Skeletal muscle satellite cell (primary cell): ENCODE measurements at regions not wholly inside any gene's neighbourhood (a gene's known extent, or its start where the extent isn't known, plus 50 kb on each side); places are given as distances from the start of the nearest gene placed in this dataset.

ENCODE experiments used
- H3K27me3 ChIP-seq: 2 replicates; pipeline ENCODE4 v1.7.0; 2013; ENCODE audit warnings: low read length; ENCODE audit not compliant: control insufficient read depth, insufficient read depth
- H3K36me3 ChIP-seq: 2 replicates; pipeline ENCODE4 v1.7.0; 2013; ENCODE audit warnings: mild to moderate bottlenecking, control low read depth, low read length; ENCODE audit not compliant: insufficient read depth
- H3K4me1 ChIP-seq: 2 replicates; pipeline ENCODE4 v1.7.0; 2013; ENCODE audit warnings: low read length; ENCODE audit not compliant: control insufficient read depth, insufficient read depth
- H3K4me2 ChIP-seq: 2 replicates; pipeline ENCODE4 v1.7.0; 2013; ENCODE audit warnings: mild to moderate bottlenecking, low read length
- H3K4me3 ChIP-seq: 2 replicates; pipeline ENCODE4 v1.7.0; 2013; ENCODE audit warnings: low read length
- H3K9ac ChIP-seq: 2 replicates; pipeline ENCODE4 v1.7.0; 2013; ENCODE audit warnings: mild to moderate bottlenecking, low read depth, low read length, moderate library complexity
- H3K9me3 ChIP-seq: replicated peaks from 2 replicates; pipeline ENCODE4 v1.7.0; 2013; ENCODE audit warnings: mild to moderate bottlenecking, control low read depth, low read length

DNA sequence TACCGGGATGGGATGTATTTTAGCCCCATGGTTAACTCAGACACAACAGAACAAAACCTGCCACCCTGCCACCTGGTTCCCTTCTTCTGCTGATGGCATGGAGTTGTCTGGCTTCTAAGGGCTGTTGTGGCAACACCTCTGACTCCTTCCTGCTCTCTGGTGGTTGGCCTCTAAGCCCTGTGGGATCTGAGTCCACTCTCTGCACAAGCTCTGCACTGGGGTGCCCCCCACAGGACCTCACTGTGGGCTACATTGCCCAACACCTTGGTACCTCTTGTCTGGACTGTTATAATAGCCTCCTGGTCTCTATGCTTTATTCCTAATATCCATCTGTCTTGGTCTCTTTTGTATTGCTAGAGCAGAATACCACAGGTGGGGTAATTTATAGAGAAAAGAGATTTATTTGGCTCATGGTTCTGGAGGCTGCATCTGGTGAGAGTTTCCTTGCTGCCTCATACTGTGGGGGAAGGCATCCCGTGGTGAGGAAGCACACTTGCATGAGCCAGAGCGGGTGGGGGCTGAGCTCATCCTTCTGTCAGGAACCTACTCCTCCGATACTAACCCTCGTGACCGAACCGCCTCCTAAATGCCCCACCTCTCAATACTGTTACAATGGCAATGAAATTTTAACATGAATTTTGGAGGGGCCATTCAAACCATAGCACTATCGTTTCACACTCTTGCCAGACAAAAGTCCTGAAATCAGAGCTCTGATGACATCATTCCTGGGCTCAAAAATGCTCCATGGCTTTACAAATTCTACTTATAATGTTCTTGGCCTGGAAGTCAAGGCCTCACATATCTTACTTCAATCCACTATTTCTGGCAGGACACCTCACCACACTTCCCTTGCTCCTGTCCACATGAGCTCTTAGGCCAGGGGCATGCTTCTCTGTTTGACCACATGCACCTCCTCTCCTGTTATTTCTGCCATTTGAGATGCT is 127.2 kb downstream of the PAX1 start:
- H3K27me3 ChIP-seq, result no peaks in the 10 kb centered on the region
- H3K4me2 ChIP-seq, result no peak overlapping the region
- H3K9me3 ChIP-seq, result no peaks in the 10 kb centered on the region
- H3K9ac ChIP-seq, result no peak overlapping the region
- H3K4me3 ChIP-seq, result no peak overlapping the region
- H3K4me1 ChIP-seq, result no peaks in the 10 kb centered on the region
- H3K36me3 ChIP-seq, result no peaks in the 10 kb centered on the region

DNA sequence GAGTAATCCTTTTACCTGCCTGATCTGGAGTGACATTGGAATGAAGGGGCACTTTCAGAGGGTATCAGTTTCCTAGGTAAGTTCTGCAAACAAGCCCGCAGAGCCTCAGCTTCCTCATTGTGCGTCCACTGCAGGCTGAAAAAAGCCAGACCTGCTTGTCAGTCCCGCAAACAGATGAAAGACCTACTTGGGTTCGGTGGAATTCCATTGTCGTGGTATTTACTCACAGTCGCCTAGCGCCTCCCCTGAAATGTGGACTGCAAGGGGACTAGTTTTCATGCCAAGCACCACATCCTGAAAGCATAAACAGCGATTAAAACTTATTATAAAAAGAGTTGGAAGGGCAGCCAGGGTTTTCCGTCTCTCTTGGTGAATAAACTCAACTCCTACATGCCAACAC is 121.5 kb downstream of the PAX1 start:
- no peaks in the 10 kb centered on the region for H3K27me3 ChIP-seq
- H3K4me3 ChIP-seq, result no peak overlapping the region
- no peaks in the 10 kb centered on the region for H3K36me3 ChIP-seq
- no peaks in the 10 kb centered on the region for H3K4me1 ChIP-seq
- H3K9me3 ChIP-seq, result no peaks in the 10 kb centered on the region
- H3K9ac ChIP-seq, result no peak overlapping the region
- H3K4me2 ChIP-seq, result no peak overlapping the region

DNA sequence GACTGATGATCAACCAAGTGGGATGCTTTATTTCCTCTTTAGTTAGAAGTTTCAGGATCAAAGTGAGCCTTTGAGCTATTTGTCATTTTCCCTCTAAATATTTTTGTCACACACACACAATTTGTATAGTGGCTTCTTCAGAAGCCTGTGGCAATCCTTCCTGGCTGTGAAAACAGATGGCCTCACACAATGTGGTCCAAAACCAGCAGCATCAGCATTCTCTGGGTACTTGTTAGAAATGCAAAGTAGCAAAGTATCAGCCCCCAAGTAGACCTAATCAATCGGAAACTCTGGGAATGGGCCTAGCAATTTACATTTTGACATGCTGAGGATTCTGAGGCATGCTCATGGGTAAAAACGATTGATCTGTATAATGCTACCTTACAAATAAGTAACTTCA is 115.9 kb downstream of the PAX1 start:
- no peaks in the 10 kb centered on the region for H3K4me1 ChIP-seq
- H3K9me3 ChIP-seq, result no peaks in the 10 kb centered on the region
- H3K4me2 ChIP-seq, result no peak overlapping the region
- H3K9ac ChIP-seq, result no peak overlapping the region
- no peaks in the 10 kb centered on the region for H3K36me3 ChIP-seq
- no peaks in the 10 kb centered on the region for H3K27me3 ChIP-seq
- H3K4me3 ChIP-seq, result no peak overlapping the region

DNA sequence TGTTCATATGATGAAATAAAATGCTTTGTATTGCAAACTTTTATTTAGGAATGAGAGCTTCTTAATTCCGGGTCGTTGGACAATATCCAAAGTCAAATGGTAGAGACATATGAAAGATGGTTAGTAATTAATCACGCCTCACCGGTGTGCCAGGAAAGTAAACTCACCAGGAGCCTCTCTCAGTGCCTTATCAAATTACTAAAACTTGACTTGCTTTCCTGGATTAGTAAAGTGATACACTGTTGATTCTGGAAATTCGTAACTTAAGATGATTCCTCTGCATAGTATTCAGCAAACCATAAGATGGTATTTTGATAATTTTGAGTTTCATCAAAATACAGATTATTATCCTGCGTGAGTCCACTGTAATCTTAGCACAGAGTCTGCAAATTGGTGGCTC is 115.2 kb downstream of the PAX1 start:
- Histone ChIP-seq H3K4me1 (no peaks in the 10 kb centered on the region), H3K4me3 (no peak overlapping the region)

DNA sequence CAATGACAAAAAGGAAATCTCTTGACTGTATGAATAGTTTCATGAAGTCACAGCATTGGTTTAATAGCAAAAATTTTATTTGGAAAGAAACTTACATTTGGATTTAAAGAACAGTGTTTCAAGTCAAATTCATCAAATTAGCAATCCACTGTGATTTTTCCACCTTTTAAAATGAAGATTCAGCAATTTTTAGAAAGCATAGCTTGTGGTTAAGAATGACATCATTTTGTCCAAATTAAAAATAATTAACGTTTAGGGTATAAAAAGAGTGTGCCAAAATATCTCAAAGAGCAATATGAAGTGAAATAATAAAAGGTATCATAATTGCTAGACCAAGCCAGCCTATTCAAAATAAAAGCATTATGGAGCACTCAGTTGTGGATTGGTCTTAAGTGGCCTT is 114.6 kb downstream of the PAX1 start:
- Histone ChIP-seq H3K4me2 (no peak overlapping the region), H3K9ac (no peak overlapping the region), H3K27me3 (no peaks in the 10 kb centered on the region), H3K4me1 (no peaks in the 10 kb centered on the region), H3K9me3 (no peaks in the 10 kb centered on the region), H3K4me3 (no peak overlapping the region), H3K36me3 (no peaks in the 10 kb centered on the region)

More for the DNA sequence above, 115.2 kb downstream of the PAX1 start:
- no peaks in the 10 kb centered on the region for H3K36me3 ChIP-seq
- H3K9ac ChIP-seq, result no peak overlapping the region
- no peaks in the 10 kb centered on the region for H3K9me3 ChIP-seq
- H3K27me3 ChIP-seq, result no peaks in the 10 kb centered on the region
- no peak overlapping the region for H3K4me2 ChIP-seq

DNA sequence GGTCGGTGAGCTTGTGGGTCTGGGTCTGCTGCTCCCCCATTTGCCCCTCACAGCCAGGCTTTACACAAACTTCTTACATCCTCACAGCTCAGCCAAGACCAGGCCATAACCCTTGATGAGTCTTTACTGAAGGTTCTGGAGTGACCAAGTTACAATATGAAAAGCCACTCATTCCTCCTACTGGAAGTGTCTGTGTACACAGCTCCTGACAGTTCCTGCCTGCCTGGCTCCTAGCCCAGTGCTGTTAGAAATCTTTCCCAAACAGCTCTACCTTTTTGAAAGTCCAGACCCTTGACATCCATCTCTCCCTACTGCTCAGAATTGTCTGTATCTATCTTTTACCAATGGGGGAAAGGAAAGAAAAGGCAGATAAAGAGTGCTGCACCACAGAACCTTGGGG is 106.9 kb downstream of the PAX1 start:
- Histone ChIP-seq H3K4me1 (no peaks in the 10 kb centered on the region), H3K36me3 (no peaks in the 10 kb centered on the region), H3K4me3 (no peak overlapping the region), H3K4me2 (no peak overlapping the region), H3K27me3 (no peaks in the 10 kb centered on the region), H3K9ac (no peak overlapping the region), H3K9me3 (no peaks in the 10 kb centered on the region)

DNA sequence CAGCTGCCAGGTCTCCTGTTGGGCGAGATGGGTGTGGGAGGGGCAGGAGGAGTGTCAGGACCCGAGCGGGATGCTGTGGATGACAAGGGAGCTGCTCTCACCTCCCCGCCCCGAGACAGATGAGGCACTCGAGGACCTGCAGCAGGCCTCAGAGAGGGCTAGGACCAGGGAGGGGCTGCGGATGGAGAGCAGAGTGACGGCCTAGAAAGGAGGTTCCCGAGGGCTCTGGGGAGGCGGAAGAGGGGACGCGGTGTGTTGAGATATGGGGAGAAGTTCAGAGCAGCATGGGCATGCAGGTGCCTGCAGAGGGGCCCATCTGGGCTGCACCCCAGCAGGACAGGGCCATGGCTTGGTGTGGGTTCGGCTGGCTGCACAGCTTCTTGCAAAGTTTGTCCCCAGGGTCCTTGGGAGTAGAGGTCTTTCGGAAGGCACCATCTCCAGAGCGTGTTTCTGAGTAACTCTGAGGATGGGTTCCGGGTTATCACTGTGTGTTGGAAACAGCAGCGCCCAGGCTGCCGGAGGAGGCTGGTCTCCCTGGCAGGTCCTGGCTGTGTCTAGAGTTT is 104.6 kb downstream of the PAX1 start:
- no peaks in the 10 kb centered on the region for H3K9me3 ChIP-seq

DNA sequence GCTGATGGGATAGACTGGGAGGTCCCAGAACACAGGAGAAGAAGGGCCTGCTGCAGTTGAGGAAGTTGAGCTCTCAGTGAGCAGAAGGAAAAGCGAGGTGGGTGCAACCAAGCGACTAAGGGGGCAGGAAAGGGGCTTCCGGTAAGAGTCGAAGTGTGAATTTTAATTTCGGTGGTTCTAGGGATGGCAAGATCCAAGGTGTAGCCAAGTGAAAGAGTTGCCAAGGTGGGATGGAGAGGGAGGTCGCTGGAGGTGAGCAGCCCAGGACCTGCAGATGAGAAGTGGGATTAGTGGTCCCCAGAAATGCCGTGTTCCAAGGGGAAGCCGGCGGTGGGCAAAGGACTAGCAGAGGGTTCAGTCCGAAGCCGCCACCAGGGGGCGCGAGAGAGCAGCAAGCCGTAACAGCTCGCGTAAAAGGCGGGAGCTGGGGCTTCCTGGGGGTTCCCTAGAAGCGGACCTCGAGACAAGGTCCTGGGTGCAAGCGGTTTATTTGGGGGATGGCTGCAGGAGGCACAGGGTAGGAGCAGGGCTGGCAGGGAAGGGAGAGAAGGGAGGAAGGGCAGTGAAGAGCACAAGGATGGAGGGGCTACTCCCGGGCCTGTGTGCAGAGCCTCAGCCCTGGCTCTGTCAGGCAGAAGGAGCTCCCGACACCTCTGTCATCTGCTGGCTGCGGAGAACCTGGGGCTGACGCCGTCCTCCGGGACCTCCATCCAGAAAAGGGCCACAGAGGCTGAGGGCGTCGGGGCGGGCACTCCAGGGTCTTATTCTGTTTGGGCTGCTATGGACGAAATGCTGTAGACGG is 103.6 kb downstream of the PAX1 start:
- H3K9ac ChIP-seq, result no peak overlapping the region
- H3K9me3 ChIP-seq, result no peaks in the 10 kb centered on the region
- no peaks in the 10 kb centered on the region for H3K36me3 ChIP-seq
- no peak overlapping the region for H3K4me3 ChIP-seq
- H3K4me2 ChIP-seq, result no peak overlapping the region
- H3K27me3 ChIP-seq, result no peaks in the 10 kb centered on the region
- H3K4me1 ChIP-seq, result no peaks in the 10 kb centered on the region

More for the DNA sequence above, 104.6 kb downstream of the PAX1 start:
- Histone ChIP-seq H3K9ac (no peak overlapping the region), H3K4me2 (no peak overlapping the region), H3K4me1 (no peaks in the 10 kb centered on the region), H3K36me3 (no peaks in the 10 kb centered on the region), H3K4me3 (no peak overlapping the region), H3K27me3 (no peaks in the 10 kb centered on the region)

DNA sequence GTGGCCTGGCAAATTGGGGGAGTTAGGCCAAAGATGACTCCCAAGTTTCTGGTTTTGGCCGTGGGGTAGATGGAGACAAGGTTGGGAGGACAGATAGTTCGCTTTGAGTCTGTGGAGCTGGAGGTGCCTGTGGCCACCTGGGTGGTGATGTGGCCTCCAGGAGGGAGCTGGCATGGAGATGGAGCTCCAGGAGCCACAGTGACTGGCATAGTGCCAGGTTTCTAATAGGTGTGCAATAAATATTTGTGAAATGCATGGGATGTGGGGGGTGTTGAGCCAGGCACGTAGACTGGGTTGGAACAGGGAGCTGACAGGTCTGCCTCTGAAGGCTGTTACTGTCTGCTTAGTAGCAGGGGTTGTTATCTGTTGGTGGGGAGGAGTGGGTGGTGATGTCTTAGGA is 102.7 kb downstream of the PAX1 start:
- Histone ChIP-seq H3K4me2 (no peak overlapping the region), H3K9ac (no peak overlapping the region), H3K4me3 (no peak overlapping the region), H3K4me1 (no peaks in the 10 kb centered on the region), H3K27me3 (no peaks in the 10 kb centered on the region), H3K36me3 (no peaks in the 10 kb centered on the region), H3K9me3 (no peaks in the 10 kb centered on the region)

DNA sequence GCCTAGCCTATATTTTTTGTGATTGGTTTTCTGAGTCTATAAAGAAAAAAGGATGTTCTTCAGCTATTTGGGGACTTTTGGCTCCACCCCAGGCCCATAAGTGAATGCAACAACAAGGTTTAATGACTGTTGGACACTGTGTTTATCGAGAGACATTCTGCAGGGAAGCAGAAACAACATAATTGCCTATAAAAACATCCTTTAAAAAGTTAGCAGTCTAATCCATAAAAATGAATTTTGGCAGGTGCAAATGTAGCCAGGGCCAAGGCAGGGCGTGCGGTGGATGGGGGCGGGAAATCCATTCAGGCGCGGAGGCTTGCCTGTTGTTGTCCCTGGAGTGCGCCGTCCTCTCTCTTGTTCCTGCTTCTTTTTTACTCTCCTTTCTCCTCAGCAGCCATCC is 99.3 kb downstream of the PAX1 start:
- no peaks in the 10 kb centered on the region for H3K36me3 ChIP-seq
- no peaks in the 10 kb centered on the region for H3K9me3 ChIP-seq
- H3K4me3 ChIP-seq, result no peak overlapping the region
- no peak overlapping the region for H3K9ac ChIP-seq
- H3K27me3 ChIP-seq, result no peaks in the 10 kb centered on the region
- H3K4me1 ChIP-seq, result no peaks in the 10 kb centered on the region
- H3K4me2 ChIP-seq, result no peak overlapping the region

DNA sequence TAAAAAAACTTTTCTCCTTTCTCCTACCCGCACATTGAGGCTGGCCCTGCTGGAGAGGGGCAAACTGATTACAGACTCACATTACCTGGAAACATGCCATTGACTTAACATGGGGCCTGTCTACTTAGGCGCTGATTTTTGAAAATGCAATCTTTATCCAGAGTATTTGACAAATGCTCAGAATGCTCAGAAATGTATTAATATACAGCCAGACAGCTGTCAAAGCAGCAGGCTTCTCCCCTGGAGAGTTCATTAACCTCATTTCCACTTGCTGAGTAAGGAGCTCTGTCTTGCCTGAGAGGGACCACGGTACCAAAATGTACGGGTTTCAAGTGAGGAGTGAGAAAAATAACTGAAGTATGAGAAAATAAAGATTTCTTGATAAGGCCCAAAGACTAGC is 95.7 kb downstream of the PAX1 start:
- Histone ChIP-seq H3K36me3 (no peaks in the 10 kb centered on the region), H3K9ac (no peak overlapping the region), H3K4me3 (no peak overlapping the region), H3K4me1 (no peaks in the 10 kb centered on the region), H3K27me3 (no peaks in the 10 kb centered on the region), H3K4me2 (no peak overlapping the region), H3K9me3 (no peaks in the 10 kb centered on the region)
